Smooth muscle cell (in vitro differentiated cells): ENCODE measurements at regions not wholly inside any gene's neighbourhood (a gene's known extent, or its start where the extent isn't known, plus 50 kb on each side); places are given as distances from the start of the nearest gene placed in this dataset.

Experiments
- DNase-seq: peaks from one replicate; lab custom pipeline; 2025; ENCODE audit not compliant: unreplicated experiment; lab: John Stamatoyannopoulos, UW
- H2AFZ ChIP-seq: fragments of 200-600 bp; sonication (generic); 2 replicates; pipeline ENCODE4 v1.6.0; 2016; ENCODE audit warnings: antibody characterized with exemption, low read depth, mild to moderate bottlenecking
- H3F3A ChIP-seq: fragments of 200-600 bp; sonication (generic); 2 replicates; pipeline ENCODE4 v1.6.0; 2017; ENCODE audit warnings: antibody characterized with exemption, low read depth
- H3K27ac ChIP-seq: fragments of 200-600 bp; sonication (generic); 2 replicates; pipeline ENCODE4 v1.5.1; 2016; ENCODE audit warnings: low read depth, mild to moderate bottlenecking
- H3K27me3 ChIP-seq: fragments of 200-600 bp; sonication (generic); 2 replicates; pipeline ENCODE4 v1.6.1; 2016; ENCODE audit warnings: low read depth, mild to moderate bottlenecking
- H3K36me3 ChIP-seq: fragments of 200-600 bp; sonication (generic); 2 replicates; pipeline ENCODE4 v1.5.1; 2016; ENCODE audit warnings: low read depth
- H3K4me1 ChIP-seq: fragments of 200-600 bp; sonication (generic); 2 replicates; pipeline ENCODE4 v1.5.1; 2016; ENCODE audit warnings: low read depth
- H3K4me2 ChIP-seq: fragments of 200-600 bp; sonication (generic); 2 replicates; pipeline ENCODE4 v1.6.0; 2016; ENCODE audit warnings: mild to moderate bottlenecking
- H3K4me3 ChIP-seq: fragments of 200-600 bp; sonication (generic); 2 replicates; pipeline ENCODE4 v1.5.1; 2016; ENCODE audit warnings: mild to moderate bottlenecking
- H3K79me2 ChIP-seq: fragments of 200-600 bp; sonication (generic); 2 replicates; pipeline ENCODE4 v1.6.0; 2016; ENCODE audit warnings: low read depth, mild to moderate bottlenecking
- H3K9ac ChIP-seq: fragments of 200-600 bp; sonication (generic); 2 replicates; pipeline ENCODE4 v1.6.0; 2016; ENCODE audit warnings: low read depth
- H3K9me3 ChIP-seq: fragments of 200-600 bp; sonication (generic); replicated peaks from 2 replicates; pipeline ENCODE4 v1.5.1; 2016; ENCODE audit warnings: low read depth
- H4K20me1 ChIP-seq: fragments of 200-600 bp; sonication (generic); 2 replicates; pipeline ENCODE4 v1.6.0; 2016; ENCODE audit warnings: low read depth
- CTCF ChIP-seq: fragments of 200-600 bp; sonication (generic); IDR thresholded peaks from 2 replicates; pipeline ENCODE4 v1.5.1; 2017; ENCODE audit warnings: borderline replicate concordance, mild to moderate bottlenecking, antibody characterized with exemption; ENCODE audit not compliant: insufficient read depth, poor library complexity, severe bottlenecking
- WGBS: methylation state at CpG from one replicate; pipeline ENCODE4 v1.1.7; 2016; ENCODE audit warnings: low lambda C conversion rate; 5-methylcytosine and 5-hydroxymethylcytosine counted together

DNA sequence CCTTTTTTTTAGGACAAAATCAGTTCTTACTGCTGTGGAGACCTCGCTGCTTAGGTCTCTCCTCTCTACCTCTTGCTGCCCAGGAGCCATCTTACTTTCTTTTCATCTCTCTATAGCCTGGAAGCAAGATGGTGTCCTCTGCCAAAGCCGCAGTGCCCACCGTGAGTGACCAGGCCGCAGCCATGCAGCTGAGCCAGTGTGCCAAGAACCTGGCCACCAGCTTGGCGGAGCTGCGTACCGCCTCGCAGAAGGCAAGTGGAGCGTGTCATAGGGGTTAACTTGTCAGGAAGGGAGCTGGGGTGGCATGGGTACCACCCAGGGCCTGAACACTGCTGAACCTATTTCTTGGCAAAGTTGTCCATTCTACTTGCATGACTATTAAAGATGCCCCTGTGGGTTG, 320.3 kb upstream of the TPM1 start:
- TF ChIP-seq CTCF, result no peak
- 96% methylated on average over 9 of the region's 9 CpGs for WGBS

DNA sequence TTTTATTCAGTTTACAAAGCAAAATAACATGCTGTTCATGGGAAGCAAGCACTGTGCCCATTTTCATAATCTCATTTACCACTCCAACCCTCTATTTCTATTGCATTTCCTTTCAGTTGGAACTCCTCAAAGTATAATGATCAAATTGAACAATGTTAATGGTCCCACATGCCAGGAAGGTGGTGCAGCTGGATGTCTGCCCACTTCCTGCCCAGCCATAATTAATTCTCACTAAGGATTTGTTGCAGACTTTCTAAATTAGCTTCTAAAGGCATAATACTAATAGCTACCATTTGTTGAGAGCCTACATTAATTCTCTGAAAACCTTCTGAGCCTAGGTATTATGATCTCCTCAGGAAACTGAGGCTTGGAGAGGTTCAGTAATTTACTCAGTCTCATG, 316.1 kb upstream of the TPM1 start:
- TF ChIP-seq CTCF, result no peak
- Histone ChIP-seq H3K9me3 (no peaks in the 10 kb centered on the region), H3K27ac (no peak overlapping the region), H3K4me3 (no peak overlapping the region), H3K4me2 (no peak overlapping the region), H3K27me3 (no peaks in the 10 kb centered on the region), H2AFZ (no peak overlapping the region), H3K9ac (no peak overlapping the region), H3K4me1 (no peaks in the 10 kb centered on the region), H3K36me3 (peaks cover 11% of the 10 kb centered on the region), H3F3A (no peaks in the 10 kb centered on the region), H3K79me2 (no peaks in the 10 kb centered on the region), H4K20me1 (no peaks in the 10 kb centered on the region)
- DNase-seq, result no peak

More for the DNA sequence above, 320.3 kb upstream of the TPM1 start:
- no peak overlapping the region for H3K4me3 ChIP-seq
- H4K20me1 ChIP-seq, result no peaks in the 10 kb centered on the region
- no peaks in the 10 kb centered on the region for H3K9me3 ChIP-seq
- no peaks in the 10 kb centered on the region for H3K27me3 ChIP-seq
- no peak for DNase-seq
- no peaks in the 10 kb centered on the region for H3K4me1 ChIP-seq
- no peak overlapping the region for H3K9ac ChIP-seq
- H3K27ac ChIP-seq, result no peak overlapping the region
- H2AFZ ChIP-seq, result no peak overlapping the region
- H3K79me2 ChIP-seq, result no peaks in the 10 kb centered on the region
- H3K36me3 ChIP-seq, result no peaks in the 10 kb centered on the region
- no peaks in the 10 kb centered on the region for H3F3A ChIP-seq
- no peak overlapping the region for H3K4me2 ChIP-seq

DNA sequence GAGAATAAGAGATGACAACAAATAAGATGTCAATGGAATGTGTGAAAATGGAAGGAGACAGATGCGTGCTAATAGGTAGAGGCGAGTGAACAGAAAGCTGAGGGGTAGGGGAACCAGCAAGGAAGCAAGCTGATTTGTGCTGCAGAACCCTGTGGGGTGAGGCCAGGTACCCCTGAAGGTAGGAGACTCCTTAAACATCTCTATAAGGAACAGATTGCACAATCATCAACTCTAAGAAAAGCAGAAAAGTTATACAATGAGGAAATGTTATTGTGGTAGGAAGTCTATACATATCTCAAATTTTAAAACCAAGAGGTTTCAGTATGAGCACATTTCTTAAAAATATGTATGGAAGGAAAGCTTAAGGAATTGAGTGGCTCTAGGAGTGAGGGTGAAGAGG, 315.0 kb upstream of the TPM1 start:
- Histone ChIP-seq H4K20me1 (no peaks in the 10 kb centered on the region), H3K4me2 (no peak overlapping the region)
- DNase-seq, result no peak

More for the DNA sequence above, 315.0 kb upstream of the TPM1 start:
- H3K4me3 ChIP-seq, result no peak overlapping the region
- no peaks in the 10 kb centered on the region for H3K9me3 ChIP-seq
- H3K27me3 ChIP-seq, result no peaks in the 10 kb centered on the region
- no peaks in the 10 kb centered on the region for H3F3A ChIP-seq
- no peaks in the 10 kb centered on the region for H3K4me1 ChIP-seq
- H2AFZ ChIP-seq, result no peak overlapping the region
- no peak overlapping the region for H3K9ac ChIP-seq
- peaks cover 15% of the 10 kb centered on the region for H3K36me3 ChIP-seq
- H3K79me2 ChIP-seq, result no peaks in the 10 kb centered on the region
- H3K27ac ChIP-seq, result no peak overlapping the region
- no peak for TF ChIP-seq CTCF
- WGBS, result 93% methylated on average over 2 of the region's 2 CpGs
